H1 (cell line): ENCODE measurements at regions not wholly inside any gene's neighbourhood (a gene's known extent, or its start where the extent isn't known, plus 50 kb on each side); places are given as distances from the start of the nearest gene placed in this dataset.

Experiments
- ATF3 ChIP-seq: IDR thresholded peaks from 2 replicates; pipeline ENCODE4 v1.6.1; 2011; ENCODE audit warnings: low read depth, mild to moderate bottlenecking, low read length; ENCODE audit not compliant: insufficient read depth
- CTCF ChIP-seq, 3 experiments: IDR thresholded peaks; 1 replicate in 2 of 3; 2 replicates in 1 of 3; pipeline versions ENCODE4 v1.5.1 to v1.6.1; 2011; ENCODE audit warnings: low read length in 3 of 3, mild to moderate bottlenecking in 3 of 3, inconsistent platforms in 2 of 3, low read depth in 1 of 3, moderate library complexity in 1 of 3; ENCODE audit not compliant: insufficient read depth in 1 of 3; ENCODE audit errors: control extremely low read depth in 1 of 3
- MAFK ChIP-seq: IDR thresholded peaks from 2 replicates; pipeline ENCODE4 v1.6.1; 2012; ENCODE audit warnings: low read depth, mild to moderate bottlenecking, improper control_type of control experiment, low read length
- SIN3A ChIP-seq, 2 experiments: IDR thresholded peaks in 1 of 2; conservative IDR thresholded peaks in 1 of 2; 2 replicates each; pipeline ENCODE4 v1.6.1; 2011 to 2012; ENCODE audit warnings: low read length in 2 of 2, improper control_type of control experiment in 1 of 2, low read depth in 1 of 2, mild to moderate bottlenecking in 1 of 2

- TF ChIP-seq CTCF (IDR thresholded peaks at IDR 0.05; ENCODE audit: control extremely low read depth in 1 of 3, insufficient read depth in 1 of 3, low read depth in 1 of 3, low read length in 3 of 3), result no peak
- no peak for TF ChIP-seq SIN3A (conservative IDR thresholded peaks at IDR 0.05 in 1 of 2, IDR thresholded peaks at IDR 0.05 in 1 of 2; ENCODE audit: low read depth in 1 of 2, low read length in 2 of 2)
- no peak for TF ChIP-seq MAFK
- TF ChIP-seq ATF3, result no peak
Measured at GRCh38 chrX:39307488-39307887, 506.2 kb downstream of the MID1IP1 start.
